Tibial artery (tissue), 4 donors: ENCODE measurements at regions not wholly inside any gene's neighbourhood (a gene's known extent, or its start where the extent isn't known, plus 50 kb on each side); places are given as distances from the start of the nearest gene placed in this dataset.

Experiments
- DNase-seq, 2 donors: peaks; one replicate each; pipeline ENCODE4 v3.0.0-alpha.2; 2019
- H3K27ac ChIP-seq, 2 donors: fragments of 200-600 bp; sonication (generic) in 1 of 2; 1 replicate in 1 of 2; 2 replicates in 1 of 2; pipeline ENCODE4 v1.5.1; 2018 to 2019; ENCODE audit warnings: mild to moderate bottlenecking in 1 of 2
- H3K27me3 ChIP-seq, 2 donors: fragments of 200-600 bp; sonication (generic) in 1 of 2; one replicate each; pipeline versions ENCODE4 v1.5.1 to v1.6.0; 2016 to 2019
- H3K36me3 ChIP-seq, 3 donors: fragments of 200-600 bp; sonication (generic) in 2 of 3; one replicate each; pipeline ENCODE4 v1.5.1; 2016 to 2019; ENCODE audit warnings: mild to moderate bottlenecking in 2 of 3
- H3K4me1 ChIP-seq, 4 donors: fragments of 200-600 bp; sonication (generic) in 2 of 4; 1 replicate in 3 of 4; 2 replicates in 1 of 4; pipeline ENCODE4 v1.5.1; 2016 to 2019
- H3K4me3 ChIP-seq, 2 donors: fragments of 200-600 bp; sonication (generic) in 1 of 2; 1 replicate in 1 of 2; 2 replicates in 1 of 2; pipeline ENCODE4 v1.5.1; 2018 to 2019; ENCODE audit warnings: mild to moderate bottlenecking in 2 of 2
- H3K9me3 ChIP-seq, 3 donors: fragments of 200-600 bp; sonication (generic) in 1 of 3; one replicate each; pipeline ENCODE4 v1.5.1; 2016 to 2019
- CTCF ChIP-seq, 2 experiments: fragments of 200-600 bp in 1 of 2; fragments of 450-650 bp in 1 of 2; IDR thresholded peaks; one replicate each; pipeline ENCODE4 v1.5.1; 2017 to 2019; ENCODE audit warnings: antibody characterized with exemption in 2 of 2, mild to moderate bottlenecking in 1 of 2, moderate library complexity in 1 of 2
- intact Hi-C: fragments of 100-400 bp; cut with DNase I; formaldehyde crosslinking; loops from one replicate; pipeline ENCODE4 v1.15.0; 2023; ENCODE audit warnings: low total_unique reads

DNA sequence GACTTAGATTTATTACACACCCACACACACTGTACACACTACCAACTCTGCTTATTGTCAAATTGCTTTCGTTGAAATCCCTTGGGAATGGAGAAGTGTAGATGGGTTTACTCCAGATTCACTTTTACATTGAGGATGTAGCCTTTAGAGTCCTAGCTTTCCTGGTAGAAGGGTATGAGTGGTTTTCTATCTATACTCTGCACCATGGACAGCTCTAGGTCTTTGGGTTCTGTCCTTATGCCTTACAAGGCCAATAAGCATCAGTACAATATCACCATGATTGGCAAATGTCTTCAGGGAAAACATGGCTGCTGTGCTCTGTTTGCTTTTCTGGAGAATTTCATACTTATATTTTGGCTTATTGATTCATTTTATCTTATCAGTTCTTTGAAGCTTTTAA lies 1063.9 kb downstream of the SLC6A15 start:
- no peak overlapping the region for H3K4me3 ChIP-seq
- no peaks in the 10 kb centered on the region for H3K4me1 ChIP-seq
- no peak for TF ChIP-seq CTCF (IDR thresholded peaks at IDR 0.05)
- H3K36me3 ChIP-seq, result no peaks in the 10 kb centered on the region
- H3K27me3 ChIP-seq, result no peaks in the 10 kb centered on the region
- no peak for DNase-seq
- H3K27ac ChIP-seq, result no peak overlapping the region
- H3K9me3 ChIP-seq, result no peaks in the 10 kb centered on the region
- intact Hi-C loops, result no loop called here

DNA sequence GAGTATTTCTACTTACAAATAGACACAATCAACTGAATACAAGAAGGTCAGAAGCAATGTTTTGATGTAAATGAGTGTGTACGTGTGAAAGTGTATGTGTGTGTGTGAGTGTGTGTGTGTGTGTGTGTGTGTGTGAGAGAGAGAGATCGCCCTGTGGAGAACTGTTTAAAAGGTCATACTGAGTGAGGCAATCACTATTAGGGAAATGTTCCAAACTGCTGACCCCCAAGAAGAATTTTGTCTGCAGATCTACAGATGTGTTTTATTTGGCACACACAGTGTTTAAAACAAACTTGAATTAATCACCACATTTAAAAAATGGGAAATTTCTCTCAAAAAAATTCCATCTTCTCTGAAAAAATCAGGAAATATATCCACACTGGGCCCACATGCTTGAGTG lies 1069.1 kb downstream of the SLC6A15 start:
- Histone ChIP-seq H3K4me1 (no peaks in the 10 kb centered on the region), H3K27me3 (no peaks in the 10 kb centered on the region), H3K4me3 (no peak overlapping the region), H3K36me3 (no peaks in the 10 kb centered on the region), H3K27ac (no peak overlapping the region), H3K9me3 (no peaks in the 10 kb centered on the region)
- intact Hi-C loops, result no loop called here
- no peak for TF ChIP-seq CTCF (IDR thresholded peaks at IDR 0.05)
- no peak for DNase-seq

- Histone ChIP-seq H3K4me3 (no peak overlapping the region), H3K27me3 (no peaks in the 10 kb centered on the region), H3K27ac (no peak overlapping the region), H3K9me3 (no peaks in the 10 kb centered on the region), H3K36me3 (no peaks in the 10 kb centered on the region), H3K4me1 (no peaks in the 10 kb centered on the region)
- intact Hi-C loops, result no loop called here
- DNase-seq, result no peak
- TF ChIP-seq CTCF (IDR thresholded peaks at IDR 0.05), result no peak
Observed at GRCh38 chr12:83841620-83842019, 1071.0 kb downstream of the SLC6A15 start.

GRCh38 chr12:83827860-83828259 lies 1084.7 kb downstream of the SLC6A15 start:
- H3K27me3 ChIP-seq, result no peaks in the 10 kb centered on the region
- H3K36me3 ChIP-seq, result no peaks in the 10 kb centered on the region
- H3K27ac ChIP-seq, result no peak overlapping the region
- no peak for DNase-seq
- no peaks in the 10 kb centered on the region for H3K4me1 ChIP-seq
- no peak overlapping the region for H3K4me3 ChIP-seq
- TF ChIP-seq CTCF (IDR thresholded peaks at IDR 0.05), result no peak
- H3K9me3 ChIP-seq, result no peaks in the 10 kb centered on the region
- intact Hi-C loops, result no loop called here

DNA sequence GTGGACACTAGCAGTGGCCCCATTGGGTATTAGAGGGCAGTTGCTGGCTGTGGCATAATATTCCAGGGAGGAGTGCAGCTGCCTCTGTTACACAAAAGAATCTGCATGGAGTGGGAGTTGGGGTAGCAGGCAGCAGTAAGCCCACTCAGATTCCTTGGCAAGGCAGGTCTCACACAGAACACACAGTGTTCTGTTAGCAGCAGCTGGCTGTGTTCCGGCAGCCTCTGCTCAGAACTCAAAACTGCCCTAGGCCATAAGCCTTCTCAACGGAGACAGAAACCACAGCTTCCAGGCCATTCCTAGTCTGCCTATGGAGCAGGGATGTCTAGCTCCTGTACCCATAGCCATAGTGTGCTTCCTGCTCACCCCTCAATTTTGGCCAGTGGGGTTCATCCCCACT lies 1085.4 kb downstream of the SLC6A15 start:
- TF ChIP-seq CTCF (IDR thresholded peaks at IDR 0.05), result no peak
- Histone ChIP-seq H3K9me3 (no peaks in the 10 kb centered on the region), H3K27ac (no peak overlapping the region), H3K4me1 (no peaks in the 10 kb centered on the region), H3K36me3 (no peaks in the 10 kb centered on the region), H3K4me3 (no peak overlapping the region), H3K27me3 (no peaks in the 10 kb centered on the region)
- no peak for DNase-seq
- intact Hi-C loops, result no loop called here

DNA sequence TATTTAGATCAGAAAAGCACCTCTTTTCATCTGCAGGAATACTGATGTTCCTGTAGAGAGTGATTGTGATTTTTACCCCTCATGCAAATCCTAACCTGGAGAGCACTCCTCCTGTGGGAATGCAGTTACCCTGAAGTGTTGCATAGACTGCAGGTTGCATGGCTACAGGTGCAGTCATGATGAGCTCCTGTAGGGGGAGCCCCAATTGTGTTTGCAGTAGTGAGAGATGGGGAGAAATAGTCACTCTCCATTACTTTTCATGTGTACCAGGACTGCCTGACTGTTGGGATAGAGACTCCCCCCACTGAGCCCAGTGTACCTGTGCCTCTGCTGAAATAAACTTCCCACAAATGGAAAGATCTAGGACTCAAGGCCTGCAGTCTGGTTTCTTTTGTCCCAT lies 1086.5 kb downstream of the SLC6A15 start:
- intact Hi-C loops, result no loop called here
- H3K36me3 ChIP-seq, result no peaks in the 10 kb centered on the region
- no peak overlapping the region for H3K27ac ChIP-seq
- TF ChIP-seq CTCF (IDR thresholded peaks at IDR 0.05), result no peak
- no peaks in the 10 kb centered on the region for H3K9me3 ChIP-seq
- H3K4me3 ChIP-seq, result no peak overlapping the region
- DNase-seq, result no peak
- no peaks in the 10 kb centered on the region for H3K27me3 ChIP-seq
- H3K4me1 ChIP-seq, result no peaks in the 10 kb centered on the region
